Erythroblast (primary cell): ENCODE measurements at regions not wholly inside any gene's neighbourhood (a gene's known extent, or its start where the extent isn't known, plus 50 kb on each side); places are given as distances from the start of the nearest gene placed in this dataset.

Experiments
- GATA1 ChIP-seq: IDR thresholded peaks from 2 replicates; pipeline ENCODE4 v1.6.1; 2011; ENCODE audit warnings: low read depth, mild to moderate bottlenecking, control low read depth, low read length, moderate library complexity
- POLR2A ChIP-seq: IDR thresholded peaks from 2 replicates; pipeline ENCODE4 v1.6.1; 2011; ENCODE audit warnings: mild to moderate bottlenecking, low read length

DNA sequence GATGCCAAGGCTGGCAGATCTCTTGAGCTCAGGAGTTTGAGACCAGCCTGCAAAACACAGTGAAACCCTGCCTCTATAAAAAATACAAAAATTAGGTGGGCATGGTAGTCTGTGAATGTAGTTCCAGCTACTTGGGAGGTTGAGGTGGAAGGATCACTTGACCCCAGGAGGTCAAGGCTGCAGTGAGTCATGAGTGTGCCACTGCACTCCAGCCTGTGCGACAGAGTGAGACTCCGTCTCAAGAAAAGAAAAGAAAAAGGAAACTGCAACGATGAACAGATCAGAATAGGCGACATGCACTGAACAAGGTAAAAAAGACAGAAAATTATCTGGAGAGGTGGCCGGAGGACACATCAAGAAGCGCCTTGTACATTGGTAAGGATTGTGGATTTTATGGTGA is 273.7 kb upstream of the AMIGO2 start:
- TF ChIP-seq POLR2A = no peak
- TF ChIP-seq GATA1 = no peak
